Smooth muscle cell (in vitro differentiated cells): ENCODE measurements at regions not wholly inside any gene's neighbourhood (a gene's known extent, or its start where the extent isn't known, plus 50 kb on each side); places are given as distances from the start of the nearest gene placed in this dataset.
A peak's percentile ranks its signal among the peaks of the same experiment; 100 is the strongest.

Source experiments
- DNase-seq: peaks from one replicate; lab custom pipeline; 2025; ENCODE audit not compliant: unreplicated experiment; lab: John Stamatoyannopoulos, UW
- H2AFZ ChIP-seq: fragments of 200-600 bp; sonication (generic); 2 replicates; pipeline ENCODE4 v1.6.0; 2016; ENCODE audit warnings: antibody characterized with exemption, low read depth, mild to moderate bottlenecking
- H3F3A ChIP-seq: fragments of 200-600 bp; sonication (generic); 2 replicates; pipeline ENCODE4 v1.6.0; 2017; ENCODE audit warnings: antibody characterized with exemption, low read depth
- H3K27ac ChIP-seq: fragments of 200-600 bp; sonication (generic); 2 replicates; pipeline ENCODE4 v1.5.1; 2016; ENCODE audit warnings: low read depth, mild to moderate bottlenecking
- H3K27me3 ChIP-seq: fragments of 200-600 bp; sonication (generic); 2 replicates; pipeline ENCODE4 v1.6.1; 2016; ENCODE audit warnings: low read depth, mild to moderate bottlenecking
- H3K36me3 ChIP-seq: fragments of 200-600 bp; sonication (generic); 2 replicates; pipeline ENCODE4 v1.5.1; 2016; ENCODE audit warnings: low read depth
- H3K4me1 ChIP-seq: fragments of 200-600 bp; sonication (generic); 2 replicates; pipeline ENCODE4 v1.5.1; 2016; ENCODE audit warnings: low read depth
- H3K4me2 ChIP-seq: fragments of 200-600 bp; sonication (generic); 2 replicates; pipeline ENCODE4 v1.6.0; 2016; ENCODE audit warnings: mild to moderate bottlenecking
- H3K4me3 ChIP-seq: fragments of 200-600 bp; sonication (generic); 2 replicates; pipeline ENCODE4 v1.5.1; 2016; ENCODE audit warnings: mild to moderate bottlenecking
- H3K79me2 ChIP-seq: fragments of 200-600 bp; sonication (generic); 2 replicates; pipeline ENCODE4 v1.6.0; 2016; ENCODE audit warnings: low read depth, mild to moderate bottlenecking
- H3K9ac ChIP-seq: fragments of 200-600 bp; sonication (generic); 2 replicates; pipeline ENCODE4 v1.6.0; 2016; ENCODE audit warnings: low read depth
- H3K9me3 ChIP-seq: fragments of 200-600 bp; sonication (generic); replicated peaks from 2 replicates; pipeline ENCODE4 v1.5.1; 2016; ENCODE audit warnings: low read depth
- H4K20me1 ChIP-seq: fragments of 200-600 bp; sonication (generic); 2 replicates; pipeline ENCODE4 v1.6.0; 2016; ENCODE audit warnings: low read depth
- WGBS: methylation state at CpG from one replicate; pipeline ENCODE4 v1.1.7; 2016; ENCODE audit warnings: low lambda C conversion rate; 5-methylcytosine and 5-hydroxymethylcytosine counted together
- TF ChIP-seq, protein P1 (sequence below): fragments of 200-600 bp; sonication (generic); IDR thresholded peaks from 2 replicates; pipeline ENCODE4 v1.5.1; 2017; ENCODE audit warnings: borderline replicate concordance, mild to moderate bottlenecking, antibody characterized with exemption; ENCODE audit not compliant: insufficient read depth, poor library complexity, severe bottlenecking

- no peaks in the 10 kb centered on the region for H3K79me2 ChIP-seq
- TF ChIP-seq, protein P1, sequence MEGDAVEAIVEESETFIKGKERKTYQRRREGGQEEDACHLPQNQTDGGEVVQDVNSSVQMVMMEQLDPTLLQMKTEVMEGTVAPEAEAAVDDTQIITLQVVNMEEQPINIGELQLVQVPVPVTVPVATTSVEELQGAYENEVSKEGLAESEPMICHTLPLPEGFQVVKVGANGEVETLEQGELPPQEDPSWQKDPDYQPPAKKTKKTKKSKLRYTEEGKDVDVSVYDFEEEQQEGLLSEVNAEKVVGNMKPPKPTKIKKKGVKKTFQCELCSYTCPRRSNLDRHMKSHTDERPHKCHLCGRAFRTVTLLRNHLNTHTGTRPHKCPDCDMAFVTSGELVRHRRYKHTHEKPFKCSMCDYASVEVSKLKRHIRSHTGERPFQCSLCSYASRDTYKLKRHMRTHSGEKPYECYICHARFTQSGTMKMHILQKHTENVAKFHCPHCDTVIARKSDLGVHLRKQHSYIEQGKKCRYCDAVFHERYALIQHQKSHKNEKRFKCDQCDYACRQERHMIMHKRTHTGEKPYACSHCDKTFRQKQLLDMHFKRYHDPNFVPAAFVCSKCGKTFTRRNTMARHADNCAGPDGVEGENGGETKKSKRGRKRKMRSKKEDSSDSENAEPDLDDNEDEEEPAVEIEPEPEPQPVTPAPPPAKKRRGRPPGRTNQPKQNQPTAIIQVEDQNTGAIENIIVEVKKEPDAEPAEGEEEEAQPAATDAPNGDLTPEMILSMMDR = no peak
Measured at GRCh38 chr18:69257861-69258458, 142.7 kb upstream of the DOK6 start.

DNA sequence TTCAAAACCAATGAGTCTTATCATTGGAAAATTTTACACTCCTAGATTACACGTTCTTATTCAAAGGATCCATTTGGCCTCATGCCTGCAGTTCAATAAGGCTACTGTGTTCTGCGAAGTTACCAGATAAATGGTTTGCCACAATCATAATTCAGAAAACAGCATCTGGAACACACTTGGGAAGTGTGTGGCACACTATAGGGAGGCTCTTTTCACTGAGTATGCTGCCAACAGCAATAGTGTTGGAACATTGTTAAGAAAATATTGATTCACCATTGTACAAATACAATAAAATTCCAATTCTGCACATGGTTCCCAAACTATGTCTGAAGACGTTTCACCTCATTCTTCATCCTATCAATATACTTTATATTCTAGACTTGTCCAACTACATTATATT is 141.4 kb upstream of the DOK6 start:
- TF ChIP-seq, protein P1 = no peak
- no peak overlapping the region for H2AFZ ChIP-seq
- H3K9me3 ChIP-seq = no peaks in the 10 kb centered on the region
- no peak for DNase-seq
- H3K36me3 ChIP-seq = no peaks in the 10 kb centered on the region
- no peaks in the 10 kb centered on the region for H3F3A ChIP-seq
- WGBS = 71% methylated on average over 3 of the region's 3 CpGs
- H3K4me2 ChIP-seq = no peak overlapping the region
- no peak overlapping the region for H3K9ac ChIP-seq
- H3K4me1 ChIP-seq = no peaks in the 10 kb centered on the region
- no peaks in the 10 kb centered on the region for H3K79me2 ChIP-seq
- H3K27ac ChIP-seq = no peak overlapping the region
- no peak overlapping the region for H3K4me3 ChIP-seq
- no peaks in the 10 kb centered on the region for H4K20me1 ChIP-seq
- H3K27me3 ChIP-seq = no peaks in the 10 kb centered on the region

More at GRCh38 chr18:69257861-69258458, 142.7 kb upstream of the DOK6 start:
- 78% methylated on average over 7 of the region's 7 CpGs for WGBS
- Histone ChIP-seq H3K4me1 (no peaks in the 10 kb centered on the region), H3F3A (no peaks in the 10 kb centered on the region), H3K27ac (peak overlapping the region; percentile 28), H3K27me3 (no peaks in the 10 kb centered on the region), H3K4me2 (peak overlapping the region; percentile 35), H4K20me1 (no peaks in the 10 kb centered on the region), H2AFZ (peak overlapping the region; percentile 39), H3K9ac (no peak overlapping the region), H3K9me3 (no peaks in the 10 kb centered on the region), H3K4me3 (no peak overlapping the region), H3K36me3 (no peaks in the 10 kb centered on the region)
- no peak for DNase-seq

- DNase-seq = no peak
- H3K9ac ChIP-seq = no peak overlapping the region
- H3K36me3 ChIP-seq = no peaks in the 10 kb centered on the region
- H3K4me1 ChIP-seq = no peaks in the 10 kb centered on the region
- H3K9me3 ChIP-seq = no peaks in the 10 kb centered on the region
- H3K79me2 ChIP-seq = no peaks in the 10 kb centered on the region
- no peak overlapping the region for H3K4me3 ChIP-seq
- no peak overlapping the region for H3K4me2 ChIP-seq
- H2AFZ ChIP-seq = no peak overlapping the region
- no peaks in the 10 kb centered on the region for H3K27me3 ChIP-seq
- H3K27ac ChIP-seq = no peak overlapping the region
- H4K20me1 ChIP-seq = no peaks in the 10 kb centered on the region
- no peaks in the 10 kb centered on the region for H3F3A ChIP-seq
- TF ChIP-seq, protein P1 = no peak
Measured at GRCh38 chr18:69261406-69261805, 139.3 kb upstream of the DOK6 start.

GRCh38 chr18:69265656-69266055 is 135.0 kb upstream of the DOK6 start:
- no peaks in the 10 kb centered on the region for H3K27me3 ChIP-seq
- TF ChIP-seq, protein P1 = no peak
- no peaks in the 10 kb centered on the region for H3F3A ChIP-seq
- no peaks in the 10 kb centered on the region for H3K79me2 ChIP-seq
- H3K27ac ChIP-seq = no peak overlapping the region
- no peak overlapping the region for H2AFZ ChIP-seq
- no peak overlapping the region for H3K4me2 ChIP-seq
- H3K36me3 ChIP-seq = no peaks in the 10 kb centered on the region
- DNase-seq = no peak
- H3K4me3 ChIP-seq = no peak overlapping the region
- H3K9ac ChIP-seq = no peak overlapping the region
- no peaks in the 10 kb centered on the region for H3K4me1 ChIP-seq
- H4K20me1 ChIP-seq = no peaks in the 10 kb centered on the region
- H3K9me3 ChIP-seq = no peaks in the 10 kb centered on the region
